Fibroblast of lung (primary cell): ENCODE measurements at regions not wholly inside any gene's neighbourhood (a gene's known extent, or its start where the extent isn't known, plus 50 kb on each side); places are given as distances from the start of the nearest gene placed in this dataset.

Source experiments
- EZH2 ChIP-seq: IDR thresholded peaks from 2 replicates; pipeline ENCODE4 v1.5.1; 2012; ENCODE audit warnings: low read length, control low read depth, mild to moderate bottlenecking; ENCODE audit errors: missing control alignments
- TF ChIP-seq, protein P1 (sequence below), 2 donors: IDR thresholded peaks in 1 of 2; conservative IDR thresholded peaks in 1 of 2; 1 replicate in 1 of 2; 2 replicates in 1 of 2; pipeline ENCODE4 v1.5.1; 2011 to 2012; ENCODE audit warnings: low read length in 2 of 2, control low read depth in 1 of 2, inconsistent platforms in 1 of 2, low read depth in 1 of 2, mild to moderate bottlenecking in 1 of 2

DNA sequence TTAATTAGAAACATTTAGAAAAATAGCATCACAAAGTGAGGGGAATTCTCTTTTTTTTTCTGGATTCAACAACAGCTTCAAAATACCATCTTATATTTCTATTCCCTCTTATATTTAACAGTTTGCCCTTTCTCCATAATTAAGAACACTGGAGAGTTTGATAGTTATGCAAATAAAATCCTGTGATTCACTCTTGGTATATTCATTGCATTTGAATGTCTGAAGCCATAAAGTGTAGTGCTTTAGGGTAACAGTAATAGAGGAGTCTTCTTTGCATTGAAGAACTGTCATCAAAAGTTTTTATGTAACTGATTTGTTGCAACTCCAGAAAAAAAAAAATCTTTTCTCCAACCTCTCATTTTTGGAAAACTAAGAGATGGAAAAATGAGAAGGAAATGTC is 352.0 kb upstream of the GALNTL6 start:
- TF ChIP-seq, protein P1, sequence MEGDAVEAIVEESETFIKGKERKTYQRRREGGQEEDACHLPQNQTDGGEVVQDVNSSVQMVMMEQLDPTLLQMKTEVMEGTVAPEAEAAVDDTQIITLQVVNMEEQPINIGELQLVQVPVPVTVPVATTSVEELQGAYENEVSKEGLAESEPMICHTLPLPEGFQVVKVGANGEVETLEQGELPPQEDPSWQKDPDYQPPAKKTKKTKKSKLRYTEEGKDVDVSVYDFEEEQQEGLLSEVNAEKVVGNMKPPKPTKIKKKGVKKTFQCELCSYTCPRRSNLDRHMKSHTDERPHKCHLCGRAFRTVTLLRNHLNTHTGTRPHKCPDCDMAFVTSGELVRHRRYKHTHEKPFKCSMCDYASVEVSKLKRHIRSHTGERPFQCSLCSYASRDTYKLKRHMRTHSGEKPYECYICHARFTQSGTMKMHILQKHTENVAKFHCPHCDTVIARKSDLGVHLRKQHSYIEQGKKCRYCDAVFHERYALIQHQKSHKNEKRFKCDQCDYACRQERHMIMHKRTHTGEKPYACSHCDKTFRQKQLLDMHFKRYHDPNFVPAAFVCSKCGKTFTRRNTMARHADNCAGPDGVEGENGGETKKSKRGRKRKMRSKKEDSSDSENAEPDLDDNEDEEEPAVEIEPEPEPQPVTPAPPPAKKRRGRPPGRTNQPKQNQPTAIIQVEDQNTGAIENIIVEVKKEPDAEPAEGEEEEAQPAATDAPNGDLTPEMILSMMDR (conservative IDR thresholded peaks at IDR 0.05 in 1 of 2, IDR thresholded peaks at IDR 0.05 in 1 of 2; ENCODE audit: low read depth in 1 of 2, low read length in 2 of 2): no peak
- TF ChIP-seq EZH2: no peak
